NCI-H1105 treated with DMSO at 0.1 percent for 48 hours (cell line): ENCODE measurements at regions not wholly inside any gene's neighbourhood (a gene's known extent, or its start where the extent isn't known, plus 50 kb on each side); places are given as distances from the start of the nearest gene placed in this dataset.

Source experiments
- DNase-seq: peaks from one replicate; lab custom pipeline; 2025; lab: John Stamatoyannopoulos, UW

- no peak for DNase-seq
Measured at GRCh38 chr17:69851736-69852135, 223.3 kb upstream of the KCNJ16 start.

DNA sequence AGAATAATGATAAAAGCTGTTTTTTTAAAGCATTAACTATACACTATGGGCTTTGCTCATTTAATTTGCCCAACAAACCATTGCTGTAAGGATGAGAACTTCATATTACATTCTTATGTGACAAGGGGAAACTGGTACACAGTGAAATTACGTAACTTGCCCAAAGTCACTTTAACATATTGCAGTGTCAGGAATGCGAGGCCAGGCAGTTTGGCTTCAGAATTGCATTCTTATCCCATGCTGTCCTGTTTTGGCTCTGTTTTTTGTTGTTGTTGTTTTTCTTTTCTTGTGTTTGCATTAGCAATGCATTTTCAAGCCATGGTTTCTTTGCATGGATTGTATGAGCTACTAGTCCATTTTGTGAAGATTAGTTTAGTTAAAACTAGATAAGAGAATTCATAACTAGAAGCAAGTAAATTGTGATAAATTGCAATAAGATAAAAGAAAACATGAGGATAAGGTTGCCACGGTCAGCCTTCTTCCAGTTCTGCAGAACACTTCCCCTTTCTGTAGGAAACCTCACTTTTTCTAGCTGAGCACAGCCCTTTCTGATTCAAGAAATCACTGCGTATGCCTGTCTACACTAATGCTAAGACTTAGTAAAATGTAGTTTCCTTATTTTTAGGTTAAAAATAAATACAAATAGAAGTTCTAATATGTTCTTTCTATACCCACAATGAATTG lies 221.3 kb upstream of the KCNJ16 start:
- no peak for DNase-seq

DNA sequence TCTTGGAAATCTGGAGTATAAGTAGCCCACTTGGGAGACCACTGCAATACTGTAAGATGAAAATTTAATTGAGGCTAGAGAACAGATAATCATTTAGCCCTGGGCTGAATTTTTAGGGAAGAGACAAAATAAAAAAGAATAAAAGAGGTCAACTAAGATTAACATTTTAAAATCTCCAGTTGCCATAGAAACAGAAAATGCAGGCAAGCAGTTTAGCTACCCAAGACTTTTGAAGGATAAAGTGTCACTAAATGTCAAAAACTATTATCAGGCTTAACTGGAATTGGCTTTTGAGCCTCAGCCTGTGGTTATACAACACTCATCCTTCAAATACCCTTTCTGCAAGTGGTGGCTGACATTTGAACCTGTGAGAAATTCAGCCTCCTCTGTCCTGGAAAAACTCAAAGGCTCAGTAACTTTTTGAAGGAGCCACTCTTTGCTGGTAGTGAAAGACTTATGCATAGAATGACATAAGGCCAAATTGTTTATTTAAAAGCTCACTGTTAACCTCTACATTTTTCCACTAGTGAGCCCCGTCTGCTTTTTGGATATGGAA lies 220.7 kb upstream of the KCNJ16 start:
- no peak for DNase-seq

DNA sequence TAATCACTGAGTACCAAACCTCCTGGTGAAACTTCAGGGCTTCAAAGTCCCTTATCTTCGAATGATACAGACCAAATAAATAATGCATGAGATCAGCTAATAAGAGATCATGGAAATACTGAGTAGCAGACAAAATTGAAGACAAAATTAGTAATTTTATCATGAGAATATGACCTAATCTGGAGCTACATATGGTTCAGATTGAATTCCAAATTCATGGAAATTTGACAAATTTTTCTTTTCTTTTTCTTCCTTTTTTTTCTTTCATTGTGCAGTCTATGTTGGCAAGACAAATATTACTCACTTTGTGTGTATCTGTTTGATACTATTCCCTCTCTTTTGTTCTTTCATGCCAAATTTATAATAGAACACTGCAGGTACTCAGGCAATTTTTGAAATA lies 218.1 kb upstream of the KCNJ16 start:
- DNase-seq: no peak

- peak; percentile 7 for DNase-seq
Measured at GRCh38 chr17:69857412-69857835, 217.6 kb upstream of the KCNJ16 start.

DNA sequence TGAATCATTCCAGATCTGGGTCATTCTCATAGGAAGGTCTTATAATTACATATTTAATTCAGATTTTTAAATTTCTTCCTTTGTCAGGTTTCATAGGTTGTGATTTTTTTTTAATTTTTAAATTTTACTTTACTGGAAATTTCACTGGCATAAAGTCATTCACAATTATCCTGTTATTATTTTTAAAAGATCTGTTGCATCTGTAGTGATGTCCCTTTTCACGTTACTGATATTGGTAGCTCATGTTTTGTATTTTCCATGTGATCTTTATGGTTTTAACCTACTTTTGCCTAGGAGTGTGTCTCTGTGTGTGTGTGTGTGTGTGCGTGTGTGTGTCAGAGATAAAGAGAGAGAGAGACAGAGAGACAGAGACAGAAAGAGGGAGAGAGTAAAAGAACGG lies 216.6 kb upstream of the KCNJ16 start:
- DNase-seq: no peak

DNA sequence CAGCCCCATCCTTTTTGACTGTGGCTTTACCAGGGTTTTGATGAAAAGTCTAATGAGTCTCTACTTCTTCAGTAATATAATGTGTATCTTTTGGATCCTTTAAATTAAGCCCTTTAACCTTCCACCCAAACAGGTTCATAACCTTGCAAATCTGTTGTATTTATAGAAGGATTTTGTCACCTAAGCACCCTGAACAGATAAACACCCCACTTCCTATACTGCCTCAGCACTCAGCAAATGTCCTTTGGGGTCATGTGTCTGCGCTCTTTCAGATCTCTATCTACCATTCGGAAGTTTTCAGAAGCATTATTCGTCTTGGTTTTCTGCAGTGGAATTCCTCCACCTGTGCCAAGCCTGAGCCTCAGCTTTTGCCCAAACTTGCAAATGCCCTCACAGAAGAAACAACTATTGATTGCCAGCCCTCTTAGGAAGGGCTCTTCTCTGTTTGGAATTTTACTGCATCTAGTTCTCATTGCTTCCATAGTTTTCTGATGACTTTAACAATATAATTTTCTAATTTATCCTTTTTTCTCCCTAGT lies 214.8 kb upstream of the KCNJ16 start:
- DNase-seq: no peak

- DNase-seq: no peak
Measured at GRCh38 chr17:69864462-69864861, 210.6 kb upstream of the KCNJ16 start.

- no peak for DNase-seq
Measured at GRCh38 chr17:69869667-69870066, 205.4 kb upstream of the KCNJ16 start.

GRCh38 chr17:69870091-69870530 lies 204.9 kb upstream of the KCNJ16 start:
- DNase-seq: no peak

DNA sequence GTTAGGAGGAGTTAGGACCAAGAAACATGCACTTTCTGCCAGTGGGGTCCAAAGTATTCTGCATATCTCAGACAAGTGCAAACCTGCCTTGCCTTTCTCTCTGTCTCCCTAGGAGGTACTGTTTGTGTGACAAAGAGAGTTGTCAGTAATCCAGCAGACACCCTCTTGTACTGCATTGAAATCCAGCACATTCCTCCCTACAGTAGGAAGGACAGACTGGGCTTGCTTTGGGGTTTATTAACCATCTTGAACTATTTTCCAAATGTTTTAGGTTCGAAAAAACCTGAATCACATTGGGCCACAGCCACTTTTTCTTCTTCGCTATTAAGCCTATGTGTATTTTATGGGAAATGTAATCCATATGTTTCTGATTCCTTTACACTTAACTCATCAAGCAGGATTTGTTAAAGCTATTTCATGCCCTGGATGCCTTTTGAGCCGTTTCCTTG lies 204.2 kb upstream of the KCNJ16 start:
- no peak for DNase-seq

DNA sequence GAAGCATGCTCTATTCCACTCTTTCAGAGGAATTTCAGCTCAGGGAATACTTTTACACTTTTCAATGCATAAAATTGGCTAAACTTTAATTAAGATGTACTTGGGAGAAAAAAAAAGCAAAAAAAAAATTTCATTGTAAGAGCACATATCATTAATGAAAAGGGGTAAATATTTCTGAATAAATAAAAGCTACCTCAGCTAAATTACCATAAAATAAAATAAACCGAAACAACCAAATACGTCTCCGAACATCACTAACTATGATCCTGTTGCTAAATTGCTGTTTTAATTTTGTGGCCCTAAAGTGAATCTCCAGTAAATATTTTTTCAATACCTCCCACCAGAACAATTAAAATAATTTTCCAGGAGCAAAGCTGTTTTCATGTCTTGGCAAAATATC lies 203.7 kb upstream of the KCNJ16 start:
- DNase-seq: no peak

- DNase-seq: no peak
Measured at GRCh38 chr17:69872675-69873262, 202.3 kb upstream of the KCNJ16 start.

GRCh38 chr17:69874175-69874670 lies 200.8 kb upstream of the KCNJ16 start:
- DNase-seq: no peak

- no peak for DNase-seq
Measured at GRCh38 chr17:69876757-69877156, 198.3 kb upstream of the KCNJ16 start.

- no peak for DNase-seq
Measured at GRCh38 chr17:69878661-69879060, 196.4 kb upstream of the KCNJ16 start.

DNA sequence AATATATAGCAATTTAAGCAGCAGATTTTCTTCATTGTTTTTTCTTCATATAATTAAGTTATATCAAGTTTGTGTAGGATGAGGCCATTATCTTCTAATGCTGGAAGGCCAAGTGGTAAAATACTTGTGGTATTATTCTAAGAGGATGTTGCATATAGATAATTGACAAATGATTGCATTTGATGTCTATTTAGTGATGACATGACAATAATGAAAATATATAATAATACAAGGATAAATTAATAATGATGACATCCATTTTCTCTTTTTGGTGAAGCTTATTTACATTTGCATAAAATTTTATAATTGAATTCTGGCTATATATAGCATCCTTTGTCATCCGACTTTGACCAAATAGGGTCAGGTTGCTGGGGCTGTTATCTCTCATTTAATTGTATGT lies 195.4 kb upstream of the KCNJ16 start:
- no peak for DNase-seq

- DNase-seq: no peak
Measured at GRCh38 chr17:69880591-69881112, 194.4 kb upstream of the KCNJ16 start.

DNA sequence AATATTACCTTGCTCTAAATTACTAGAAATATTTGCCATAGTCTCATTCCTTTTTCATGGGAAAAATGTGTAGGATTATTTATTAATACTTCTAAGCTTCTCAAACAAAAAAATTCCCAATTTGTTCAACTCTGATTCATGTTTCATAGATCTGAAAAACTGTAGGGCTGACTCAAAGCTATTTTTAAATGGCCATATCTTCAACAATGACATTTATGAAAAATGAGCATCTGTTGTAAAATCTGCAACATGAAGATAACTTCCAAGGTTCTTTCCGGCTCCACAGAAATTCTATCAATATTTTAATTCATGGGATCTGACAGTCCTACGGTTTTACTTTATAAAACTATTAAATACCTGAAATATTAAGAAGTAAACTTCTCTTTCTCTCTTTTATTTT lies 192.7 kb upstream of the KCNJ16 start:
- no peak for DNase-seq

DNA sequence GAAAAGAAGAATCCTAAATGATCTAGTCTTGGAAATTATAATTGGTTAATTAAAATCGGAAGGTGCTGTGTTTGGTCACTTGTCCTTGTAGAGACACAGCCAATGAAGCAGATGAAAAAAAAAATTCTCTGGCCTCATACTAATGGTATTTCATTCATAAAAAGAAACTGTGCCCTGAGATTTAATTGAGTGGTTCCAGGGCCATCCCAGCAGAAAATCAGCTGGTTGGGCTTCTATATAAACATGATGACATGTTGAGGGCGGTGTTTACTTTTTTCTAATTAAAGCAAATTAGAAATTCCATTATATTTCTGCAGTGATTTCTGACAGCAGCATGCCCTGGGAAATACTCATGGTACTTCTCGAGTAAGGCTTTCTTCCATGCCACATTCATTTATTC lies 191.9 kb upstream of the KCNJ16 start:
- no peak for DNase-seq

DNA sequence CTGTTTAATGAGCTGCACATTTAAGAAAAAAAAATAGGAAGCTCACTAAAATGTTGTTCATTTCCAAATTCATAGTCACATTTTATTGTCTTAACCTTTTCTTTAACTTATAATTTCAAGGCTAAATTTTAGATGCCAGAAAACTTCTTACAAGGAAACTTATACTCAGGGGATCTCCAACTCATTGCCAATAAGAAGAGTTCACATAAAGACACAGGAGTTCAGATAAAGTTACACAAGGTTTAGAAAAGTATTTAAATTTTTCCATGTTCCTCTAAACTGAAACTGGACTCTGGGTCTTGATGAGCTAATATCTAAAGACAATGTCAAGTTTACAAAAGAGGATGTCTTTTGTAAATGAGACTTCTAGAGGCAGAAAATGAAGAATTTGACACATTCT lies 190.7 kb upstream of the KCNJ16 start:
- DNase-seq: no peak

DNA sequence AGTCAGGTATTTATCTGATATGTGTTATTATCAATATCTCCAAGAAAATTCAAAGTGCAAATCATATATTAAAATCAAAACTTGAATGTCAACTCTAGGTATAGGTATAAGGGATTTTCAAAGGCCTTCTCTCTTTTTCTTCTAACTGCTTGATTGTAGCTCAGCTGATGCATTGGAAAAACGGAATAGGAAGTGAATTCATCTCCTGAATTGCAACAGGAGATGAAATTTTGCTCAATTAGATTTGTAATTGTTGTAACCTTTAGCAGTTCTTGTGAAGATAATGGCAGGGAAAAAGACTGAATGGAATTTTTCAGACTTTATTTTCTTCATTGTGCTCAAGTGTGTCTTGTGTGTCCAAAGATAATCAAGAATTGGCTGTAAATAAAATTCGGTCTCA lies 190.2 kb upstream of the KCNJ16 start:
- DNase-seq: no peak

GRCh38 chr17:69898601-69899000 lies 176.4 kb upstream of the KCNJ16 start:
- DNase-seq: no peak
